Thyroid gland (tissue), 4 donors: ENCODE measurements at regions not wholly inside any gene's neighbourhood (a gene's known extent, or its start where the extent isn't known, plus 50 kb on each side); places are given as distances from the start of the nearest gene placed in this dataset.

Source experiments
- POLR2A ChIP-seq, 2 donors: fragments of 450-650 bp; IDR thresholded peaks; one replicate each; pipeline ENCODE4 v1.6.1; 2017; ENCODE audit warnings: antibody characterized with exemption in 2 of 2, mild to moderate bottlenecking in 2 of 2, moderate library complexity in 1 of 2
- TF ChIP-seq, protein P1 (sequence below), 6 experiments: fragments of 200-600 bp in 3 of 6; fragments of 450-650 bp in 3 of 6; sonication (generic) in 3 of 6; IDR thresholded peaks; one replicate each; pipeline ENCODE4 v1.5.1; 2016 to 2019; ENCODE audit warnings: antibody characterized with exemption in 6 of 6, mild to moderate bottlenecking in 2 of 6, inconsistent platforms in 1 of 6, moderate library complexity in 1 of 6

DNA sequence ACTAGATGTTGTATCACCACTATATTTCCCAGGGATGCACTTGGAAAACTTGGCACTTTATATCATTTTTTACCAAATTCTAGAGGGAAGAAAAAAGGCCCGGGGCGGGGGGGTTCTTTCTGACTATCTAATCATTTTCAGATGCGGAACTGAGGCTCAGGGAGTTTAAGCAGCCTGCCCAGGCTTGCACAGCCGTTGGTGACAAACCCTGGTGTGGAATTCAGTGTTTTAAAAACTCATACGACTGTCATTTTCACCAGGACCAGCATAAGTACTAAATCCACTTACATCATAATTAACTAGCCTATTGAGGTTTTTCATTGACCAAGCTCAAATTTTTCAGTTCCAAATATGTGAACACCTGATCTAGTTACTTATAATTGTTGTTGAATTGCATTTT, 181.0 kb downstream of the IPO8 start:
- TF ChIP-seq, protein P1, sequence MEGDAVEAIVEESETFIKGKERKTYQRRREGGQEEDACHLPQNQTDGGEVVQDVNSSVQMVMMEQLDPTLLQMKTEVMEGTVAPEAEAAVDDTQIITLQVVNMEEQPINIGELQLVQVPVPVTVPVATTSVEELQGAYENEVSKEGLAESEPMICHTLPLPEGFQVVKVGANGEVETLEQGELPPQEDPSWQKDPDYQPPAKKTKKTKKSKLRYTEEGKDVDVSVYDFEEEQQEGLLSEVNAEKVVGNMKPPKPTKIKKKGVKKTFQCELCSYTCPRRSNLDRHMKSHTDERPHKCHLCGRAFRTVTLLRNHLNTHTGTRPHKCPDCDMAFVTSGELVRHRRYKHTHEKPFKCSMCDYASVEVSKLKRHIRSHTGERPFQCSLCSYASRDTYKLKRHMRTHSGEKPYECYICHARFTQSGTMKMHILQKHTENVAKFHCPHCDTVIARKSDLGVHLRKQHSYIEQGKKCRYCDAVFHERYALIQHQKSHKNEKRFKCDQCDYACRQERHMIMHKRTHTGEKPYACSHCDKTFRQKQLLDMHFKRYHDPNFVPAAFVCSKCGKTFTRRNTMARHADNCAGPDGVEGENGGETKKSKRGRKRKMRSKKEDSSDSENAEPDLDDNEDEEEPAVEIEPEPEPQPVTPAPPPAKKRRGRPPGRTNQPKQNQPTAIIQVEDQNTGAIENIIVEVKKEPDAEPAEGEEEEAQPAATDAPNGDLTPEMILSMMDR (IDR thresholded peaks at IDR 0.05): no peak
- TF ChIP-seq POLR2A (IDR thresholded peaks at IDR 0.05): no peak
